Activated T-helper 2 cell treated with anti-CD3 and anti-CD28 coated beads, Interferon-gamma antibody, Interleukin-2, Interleukin-4, amounts not matched to agents 10 μg/mL and 5 μg/mL and 100 μg/mL, durations not matched to agents 14 hours and 24 hours and 36 hours (primary cell): ENCODE measurements at regions not wholly inside any gene's neighbourhood (a gene's known extent, or its start where the extent isn't known, plus 50 kb on each side); places are given as distances from the start of the nearest gene placed in this dataset.
"Not testable (repeated sequence)": the region's sequence is repeated elsewhere in the genome, so short reads cannot be mapped to it uniquely, and the experiment has no call there.

ENCODE experiments used
- DNase-seq: peaks from one replicate; pipeline ENCODE4 v3.0.0; 2021; ENCODE audit warnings: low spot score
- H3K27ac Mint-ChIP-seq: one replicate; pipeline ENCODE4 v1.8.0; 2021; ENCODE audit warnings: mixed read lengths
- H3K27me3 Mint-ChIP-seq: one replicate; pipeline ENCODE4 v1.8.0; 2021; ENCODE audit warnings: low read depth, mixed read lengths
- H3K36me3 Mint-ChIP-seq: one replicate; pipeline ENCODE4 v1.8.0; 2021; ENCODE audit warnings: low read depth, mixed read lengths
- H3K4me1 Mint-ChIP-seq: one replicate; pipeline ENCODE4 v1.8.0; 2021; ENCODE audit warnings: low read depth, mixed read lengths
- H3K4me3 Mint-ChIP-seq: one replicate; pipeline ENCODE4 v1.8.0; 2021; ENCODE audit warnings: low read depth, mild to moderate bottlenecking, moderate library complexity, mixed read lengths
- H3K9me3 Mint-ChIP-seq: one replicate; pipeline ENCODE4 v1.8.0; 2021; ENCODE audit warnings: mixed read lengths
- intact Hi-C: fragments of 100-400 bp; cut with micrococcal nuclease; formaldehyde crosslinking; loops from one replicate; pipeline ENCODE4 v1.15.1; 2023

- Mint-ChIP-seq H3K36me3 (no peaks in the 10 kb centered on the region), H3K4me1 (no peaks in the 10 kb centered on the region), H3K4me3 (no peak overlapping the region), H3K9me3 (no peaks in the 10 kb centered on the region), H3K27ac (no peak overlapping the region), H3K27me3 (no peaks in the 10 kb centered on the region)
- DNase-seq: no peak
- intact Hi-C loops: no loop called here
These were observed 130.9 kb downstream of the ASB7 start for GRCh38 chr15:100733101-100733842.

- H3K4me3 Mint-ChIP-seq, H3K9me3 Mint-ChIP-seq, H3K27me3 Mint-ChIP-seq, intact Hi-C loops, H3K27ac Mint-ChIP-seq, DNase-seq, H3K36me3 Mint-ChIP-seq, H3K4me1 Mint-ChIP-seq: not testable (repeated sequence)
These were observed 131.4 kb downstream of the ASB7 start for GRCh38 chr15:100733843-100734185.

- intact Hi-C loops: no loop called here
- H3K27me3 Mint-ChIP-seq: no peaks in the 10 kb centered on the region
- H3K36me3 Mint-ChIP-seq: no peaks in the 10 kb centered on the region
- H3K9me3 Mint-ChIP-seq: no peaks in the 10 kb centered on the region
- H3K27ac Mint-ChIP-seq: no peak overlapping the region
- H3K4me3 Mint-ChIP-seq: no peak overlapping the region
- H3K4me1 Mint-ChIP-seq: no peaks in the 10 kb centered on the region
- DNase-seq: no peak
These were observed 132.2 kb downstream of the ASB7 start for GRCh38 chr15:100734586-100734985.

GRCh38 chr15:100735129-100736053 lies 133.0 kb downstream of the ASB7 start:
- no peak for DNase-seq
- H3K4me1 Mint-ChIP-seq: no peaks in the 10 kb centered on the region

GRCh38 chr15:100737214-100737613 lies 134.8 kb downstream of the ASB7 start:
- H3K36me3 Mint-ChIP-seq: no peaks in the 10 kb centered on the region

More at GRCh38 chr15:100735129-100736053, 133.0 kb downstream of the ASB7 start:
- H3K27ac Mint-ChIP-seq: no peak overlapping the region
- no peaks in the 10 kb centered on the region for H3K36me3 Mint-ChIP-seq
- no peaks in the 10 kb centered on the region for H3K27me3 Mint-ChIP-seq
- no peaks in the 10 kb centered on the region for H3K9me3 Mint-ChIP-seq
- no peak overlapping the region for H3K4me3 Mint-ChIP-seq
- intact Hi-C loops: no loop called here

GRCh38 chr15:100738614-100739013 lies 136.2 kb downstream of the ASB7 start:
- intact Hi-C loops: no loop called here
- Mint-ChIP-seq H3K4me3 (no peak overlapping the region), H3K36me3 (no peaks in the 10 kb centered on the region), H3K9me3 (no peaks in the 10 kb centered on the region), H3K27me3 (peaks cover 18% of the 10 kb centered on the region), H3K27ac (no peak overlapping the region), H3K4me1 (no peaks in the 10 kb centered on the region)
- no peak for DNase-seq

More at GRCh38 chr15:100737214-100737613, 134.8 kb downstream of the ASB7 start:
- H3K4me3 Mint-ChIP-seq: no peak overlapping the region
- peaks cover 10% of the 10 kb centered on the region for H3K27me3 Mint-ChIP-seq
- no peaks in the 10 kb centered on the region for H3K4me1 Mint-ChIP-seq
- H3K9me3 Mint-ChIP-seq: no peaks in the 10 kb centered on the region
- no peak overlapping the region for H3K27ac Mint-ChIP-seq
- intact Hi-C loops: no loop called here
- DNase-seq: no peak

GRCh38 chr15:100740138-100740537 lies 137.7 kb downstream of the ASB7 start:
- Mint-ChIP-seq H3K27me3 (peaks cover 27% of the 10 kb centered on the region), H3K4me1 (no peaks in the 10 kb centered on the region), H3K36me3 (no peaks in the 10 kb centered on the region), H3K27ac (no peak overlapping the region), H3K4me3 (no peak overlapping the region), H3K9me3 (no peaks in the 10 kb centered on the region)
- intact Hi-C loops: no loop called here
- DNase-seq: no peak

- no peak for DNase-seq
- Mint-ChIP-seq H3K4me1 (no peaks in the 10 kb centered on the region), H3K9me3 (peaks cover 12% of the 10 kb centered on the region), H3K4me3 (no peak overlapping the region), H3K36me3 (no peaks in the 10 kb centered on the region), H3K27ac (no peak overlapping the region), H3K27me3 (peaks cover 26% of the 10 kb centered on the region)
- intact Hi-C loops: no loop called here
These were observed 128.0 kb upstream of the ALDH1A3 start for GRCh38 chr15:100751585-100751984.

- intact Hi-C loops: no loop called here
- Mint-ChIP-seq H3K9me3 (no peaks in the 10 kb centered on the region), H3K36me3 (no peaks in the 10 kb centered on the region), H3K4me3 (no peak overlapping the region), H3K27me3 (peaks cover 28% of the 10 kb centered on the region), H3K4me1 (no peaks in the 10 kb centered on the region), H3K27ac (no peak overlapping the region)
- no peak for DNase-seq
These were observed 126.1 kb upstream of the ALDH1A3 start for GRCh38 chr15:100753503-100753902.

GRCh38 chr15:100757661-100758060 lies 122.0 kb upstream of the ALDH1A3 start:
- H3K27me3 Mint-ChIP-seq: peaks cover 43% of the 10 kb centered on the region
- H3K4me3 Mint-ChIP-seq: no peak overlapping the region
- no peak for DNase-seq
- H3K4me1 Mint-ChIP-seq: peaks cover 21% of the 10 kb centered on the region
- intact Hi-C loops: no loop called here
- no peaks in the 10 kb centered on the region for H3K36me3 Mint-ChIP-seq
- H3K27ac Mint-ChIP-seq: no peak overlapping the region
- H3K9me3 Mint-ChIP-seq: no peaks in the 10 kb centered on the region

- no peaks in the 10 kb centered on the region for H3K9me3 Mint-ChIP-seq
- intact Hi-C loops: no loop called here
- no peak overlapping the region for H3K27ac Mint-ChIP-seq
- H3K36me3 Mint-ChIP-seq: no peaks in the 10 kb centered on the region
- DNase-seq: no peak
- H3K4me3 Mint-ChIP-seq: no peak overlapping the region
- peaks cover 25% of the 10 kb centered on the region for H3K4me1 Mint-ChIP-seq
- H3K27me3 Mint-ChIP-seq: peaks cover 43% of the 10 kb centered on the region
These were observed 121.1 kb upstream of the ALDH1A3 start for GRCh38 chr15:100758555-100758954.

GRCh38 chr15:100759106-100759505 lies 120.5 kb upstream of the ALDH1A3 start:
- Mint-ChIP-seq H3K9me3 (no peaks in the 10 kb centered on the region), H3K4me1 (peaks cover 25% of the 10 kb centered on the region), H3K27ac (no peak overlapping the region), H3K4me3 (no peak overlapping the region), H3K36me3 (no peaks in the 10 kb centered on the region), H3K27me3 (peaks cover 41% of the 10 kb centered on the region)
- intact Hi-C loops: no loop called here
- no peak for DNase-seq

GRCh38 chr15:100759698-100760356 lies 119.8 kb upstream of the ALDH1A3 start:
- H3K4me3 Mint-ChIP-seq: no peak overlapping the region
- no peak overlapping the region for H3K27ac Mint-ChIP-seq
- no peaks in the 10 kb centered on the region for H3K36me3 Mint-ChIP-seq
- no peak for DNase-seq
- intact Hi-C loops: no loop called here
- no peaks in the 10 kb centered on the region for H3K9me3 Mint-ChIP-seq
- H3K27me3 Mint-ChIP-seq: peaks cover 36% of the 10 kb centered on the region
- H3K4me1 Mint-ChIP-seq: peaks cover 25% of the 10 kb centered on the region
